ENCODE measurements at regions not wholly inside any gene's neighbourhood (a gene's known extent, or its start where the extent isn't known, plus 50 kb on each side); places are given as distances from the start of the nearest gene placed in this dataset.
"Not testable (repeated sequence)": the region's sequence is repeated elsewhere in the genome, so short reads cannot be mapped to it uniquely, and the experiment has no call there.

- DNase-seq: no peak
Measured at GRCh38 chr3:27779176-27779575, 57.1 kb upstream of the EOMES start.

DNA sequence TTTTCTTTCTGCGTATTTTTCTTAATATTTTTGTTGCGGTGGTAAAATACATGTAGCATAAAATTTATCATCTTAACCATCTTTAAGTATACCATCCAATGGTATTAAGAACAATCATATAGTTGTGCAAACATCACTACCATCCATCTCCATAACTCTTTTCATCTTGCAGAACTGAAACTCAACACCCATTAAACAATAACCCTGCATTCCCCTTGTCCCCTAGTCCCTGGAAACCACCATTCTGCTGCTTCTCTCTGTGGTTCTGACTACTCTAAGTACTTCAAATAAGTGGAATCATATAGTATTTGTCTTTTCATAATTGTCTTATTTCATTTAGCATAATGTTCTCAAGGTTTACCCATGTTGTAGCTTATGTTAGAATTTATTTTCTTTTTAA is 67.3 kb upstream of the EOMES start:
- DNase-seq: no peak

GRCh38 chr3:27791956-27792355 is 69.8 kb upstream of the EOMES start:
- no peak for DNase-seq

DNA sequence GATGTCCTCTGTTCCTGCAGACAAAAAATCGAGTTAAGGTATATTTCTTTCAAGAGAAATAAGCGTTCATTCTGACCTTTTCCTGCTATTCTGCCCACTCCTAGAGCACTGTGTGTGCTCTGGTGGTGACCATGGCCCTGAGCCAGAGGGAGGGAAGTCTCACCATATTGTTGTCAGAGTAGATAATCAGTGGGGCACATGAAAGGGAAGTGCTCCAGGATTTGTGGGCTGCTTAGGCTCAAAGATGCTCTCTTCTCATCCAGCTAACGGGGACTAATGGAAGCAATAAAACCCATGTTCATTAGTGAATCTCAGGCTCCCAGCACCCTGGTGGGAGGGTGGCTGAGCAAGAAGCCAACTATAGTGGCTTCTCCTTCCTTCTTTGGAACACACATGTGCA is 70.7 kb upstream of the EOMES start:
- DNase-seq: no peak

DNA sequence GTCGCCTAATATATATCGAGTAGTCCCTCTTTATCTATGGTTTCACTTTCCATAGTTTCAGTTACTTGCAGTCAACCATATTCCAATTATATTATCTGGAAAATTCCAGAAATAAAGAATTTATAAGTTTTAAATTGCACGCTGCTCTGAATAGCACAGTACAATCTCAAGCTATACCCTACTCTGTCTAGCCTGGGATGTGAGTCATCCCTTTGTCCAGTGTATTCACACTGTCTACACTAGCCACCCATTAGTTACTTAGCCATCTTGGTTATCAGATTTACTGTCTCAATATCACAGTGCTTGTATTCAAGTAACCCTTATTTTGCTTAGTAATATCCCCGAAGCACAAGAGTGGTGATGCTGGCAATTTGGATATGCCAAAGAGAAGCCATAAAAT is 72.1 kb upstream of the EOMES start:
- DNase-seq: no peak

GRCh38 chr3:27796365-27796875 is 74.3 kb upstream of the EOMES start:
- no peak for DNase-seq

DNA sequence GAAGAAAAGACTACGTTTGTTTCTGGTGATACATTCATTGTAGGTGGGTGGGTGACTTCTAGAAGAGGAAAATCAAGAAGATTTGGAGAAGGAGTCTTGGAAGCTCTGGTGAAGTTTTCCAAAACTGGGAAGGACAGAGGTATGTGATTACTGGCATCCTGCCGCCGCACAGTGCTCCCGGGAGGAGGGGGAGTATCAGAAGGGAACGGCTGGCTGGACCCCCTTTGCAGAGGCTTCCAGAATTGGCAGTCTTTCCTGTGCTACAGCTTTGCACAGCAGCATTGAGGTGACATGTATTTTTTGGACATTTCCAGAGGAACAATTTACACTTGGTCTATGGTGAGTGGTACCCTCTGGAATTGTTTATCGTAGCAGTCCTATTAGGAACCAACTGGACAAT is 75.7 kb upstream of the EOMES start:
- DNase-seq: no peak

DNA sequence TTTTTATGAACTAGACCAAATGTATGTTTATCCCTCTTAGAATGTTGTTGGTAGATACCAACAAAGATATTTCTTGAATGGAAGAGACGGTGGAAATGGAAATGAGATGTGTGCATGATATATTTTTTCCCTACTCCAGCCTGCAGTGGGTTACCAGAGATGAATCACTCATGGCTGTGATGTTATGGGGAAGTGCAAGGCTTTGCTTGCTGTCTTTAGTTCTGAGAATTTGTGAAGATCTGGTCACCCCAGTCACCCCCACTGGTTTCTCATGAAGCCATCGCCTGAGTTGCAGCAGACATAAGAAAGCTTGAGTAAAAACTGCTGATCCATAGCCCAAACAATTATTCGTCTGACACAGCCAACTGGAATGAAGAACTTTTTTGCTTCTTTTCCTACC is 78.1 kb upstream of the EOMES start:
- peak; percentile 5 for DNase-seq

- no peak for DNase-seq
Measured at GRCh38 chr3:27802425-27802824, 80.3 kb upstream of the EOMES start.

DNA sequence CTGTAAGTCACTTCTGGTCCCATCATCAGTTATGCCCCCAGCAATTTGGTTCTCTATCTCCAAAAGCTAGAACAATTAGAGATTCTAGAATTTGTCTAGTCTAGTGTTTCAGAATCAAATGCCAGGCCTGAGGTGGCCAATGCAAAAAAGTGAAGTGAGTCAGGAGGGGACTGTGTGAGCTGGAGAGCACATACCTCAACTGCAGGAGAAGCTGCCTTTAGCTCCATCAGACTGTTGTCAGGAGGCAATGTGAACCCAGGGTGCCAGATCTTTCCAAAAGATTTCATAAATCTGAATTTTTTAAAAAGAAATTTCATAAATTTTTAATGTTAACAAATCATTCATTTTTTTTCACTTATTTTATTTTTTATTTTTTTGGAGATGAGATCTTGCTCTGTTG is 80.7 kb upstream of the EOMES start:
- no peak for DNase-seq

GRCh38 chr3:27805282-27805681 is 83.2 kb upstream of the EOMES start:
- DNase-seq: no peak

DNA sequence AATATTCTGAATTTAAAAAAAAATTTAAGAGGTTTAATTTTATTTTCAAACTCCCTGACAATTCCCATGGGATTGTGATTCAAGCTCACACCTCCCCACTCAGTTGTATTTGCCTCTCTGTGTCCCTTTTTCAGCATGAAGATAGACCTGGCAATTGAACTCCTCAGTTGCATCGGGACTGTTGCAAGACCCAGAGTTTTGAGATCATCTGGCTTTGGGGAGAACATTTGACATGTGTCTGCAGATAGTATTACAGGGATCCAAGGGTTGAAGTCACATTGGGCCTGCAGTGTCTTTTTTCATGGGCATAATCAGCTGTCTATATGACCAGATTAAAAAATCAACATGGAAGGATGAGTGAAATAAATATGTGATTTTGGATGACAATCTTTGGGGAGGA is 91.1 kb upstream of the EOMES start:
- DNase-seq: no peak

GRCh38 chr3:27821609-27822008 is 99.5 kb upstream of the EOMES start:
- not testable (repeated sequence) for DNase-seq

- DNase-seq: no peak
Measured at GRCh38 chr3:27824312-27825200, 102.4 kb upstream of the EOMES start.

GRCh38 chr3:27826448-27826847 is 104.3 kb upstream of the EOMES start:
- no peak for DNase-seq

GRCh38 chr3:27827041-27827440 is 104.9 kb upstream of the EOMES start:
- DNase-seq: no peak

DNA sequence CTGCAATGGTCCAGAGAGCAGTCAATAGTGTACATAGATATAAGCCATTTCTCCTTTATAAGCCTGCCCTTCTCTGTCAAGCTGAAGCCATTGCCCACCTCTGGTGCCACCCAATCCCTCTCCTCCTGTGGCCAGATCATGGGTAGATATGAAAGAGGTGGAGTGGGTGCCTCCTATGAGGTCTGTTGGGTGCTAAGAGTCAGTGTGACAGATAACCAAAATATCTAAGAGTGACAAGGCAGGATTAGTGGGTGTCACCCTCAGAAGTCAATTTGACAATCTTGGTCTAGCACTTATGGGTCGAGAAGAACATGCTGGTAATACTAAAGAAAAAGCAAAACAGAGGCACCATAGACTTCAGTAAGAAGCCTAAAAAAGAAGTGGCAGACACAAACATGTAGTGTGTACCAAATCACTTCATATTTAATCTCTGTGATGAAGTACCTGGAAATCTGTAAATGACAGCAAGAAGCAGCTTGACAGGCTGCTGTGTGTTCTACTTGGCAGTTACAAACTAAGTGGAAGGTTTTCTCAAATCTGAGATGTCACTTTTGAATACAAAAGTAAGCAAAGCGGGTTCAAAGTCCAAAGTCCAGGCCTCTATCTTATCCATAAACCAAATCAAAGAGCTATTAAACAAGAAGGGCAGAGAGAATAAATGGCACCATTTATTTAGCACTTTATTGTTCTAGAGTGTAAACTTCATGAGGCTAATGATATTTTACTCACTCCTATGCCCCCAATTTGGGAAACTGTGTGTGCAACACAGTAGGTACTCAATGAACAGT is 118.9 kb upstream of the EOMES start:
- no peak for DNase-seq

DNA sequence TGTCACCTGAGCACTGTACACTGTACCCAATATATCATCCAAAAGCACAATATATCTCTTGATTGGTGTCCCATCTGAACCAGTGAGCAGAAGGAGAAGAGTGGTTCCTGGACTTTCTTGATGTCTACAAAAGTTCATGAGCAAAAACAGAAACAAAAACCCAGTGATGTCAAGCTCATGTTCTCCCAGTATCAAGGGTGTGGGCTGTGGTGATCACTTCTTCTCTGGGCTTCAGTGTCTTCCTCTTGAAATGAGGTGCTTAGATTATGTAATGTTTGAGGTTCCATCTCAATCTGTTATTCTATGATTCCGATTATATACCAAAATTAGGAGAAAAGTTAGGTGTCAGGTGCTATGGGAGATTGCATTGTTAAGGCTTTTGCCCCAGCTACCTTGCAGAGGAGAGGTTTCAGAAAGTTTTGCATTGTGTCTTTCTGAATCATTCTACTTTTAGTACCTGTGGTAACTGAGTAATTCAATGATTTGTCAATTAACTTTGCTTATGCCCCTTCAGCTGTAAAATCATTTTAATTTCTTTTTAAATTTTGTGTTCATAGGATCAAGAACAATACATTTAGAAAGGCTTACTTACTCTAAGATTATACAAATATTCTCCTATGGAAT is 122.0 kb upstream of the EOMES start:
- DNase-seq: no peak

- DNase-seq: no peak
Measured at GRCh38 chr3:27847697-27848096, 125.6 kb upstream of the EOMES start.

DNA sequence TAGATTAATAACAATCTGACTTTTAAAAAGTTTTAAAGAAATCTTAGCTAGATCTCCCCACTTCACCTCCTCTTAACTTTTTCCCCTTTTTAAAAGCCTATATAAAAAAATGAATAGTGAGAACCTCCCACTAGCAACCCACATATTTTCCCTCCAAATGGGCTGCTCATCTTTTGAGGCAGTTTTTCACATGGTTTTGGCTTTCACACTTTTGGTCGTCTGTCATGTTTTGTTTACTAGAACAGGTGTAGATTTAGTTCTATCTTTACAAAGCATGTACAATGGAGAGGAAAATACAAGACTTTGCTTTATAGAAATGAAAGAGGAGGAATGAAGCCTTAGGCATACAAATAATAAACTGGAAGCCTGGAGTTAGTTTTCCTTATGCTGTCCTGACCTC is 126.7 kb upstream of the EOMES start:
- no peak for DNase-seq

DNA sequence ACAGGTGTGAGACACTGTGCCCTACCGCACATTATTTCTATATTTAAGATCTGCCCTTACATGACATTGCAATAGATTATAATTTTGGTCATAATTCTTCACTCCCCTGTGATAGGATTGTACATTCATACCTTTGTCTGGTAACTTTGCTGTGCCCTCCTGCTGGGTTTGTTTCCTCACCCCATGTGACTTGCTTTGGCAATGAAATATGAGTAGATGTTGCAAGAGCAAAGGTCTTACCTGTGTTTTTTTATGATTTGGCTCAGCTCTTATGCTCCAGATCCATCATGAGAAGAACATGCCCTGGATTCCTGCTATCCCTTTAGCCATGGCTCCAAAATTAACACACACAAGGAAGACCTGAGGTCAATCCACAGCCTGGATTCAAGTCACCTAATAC is 137.7 kb upstream of the EOMES start:
- no peak for DNase-seq

DNA sequence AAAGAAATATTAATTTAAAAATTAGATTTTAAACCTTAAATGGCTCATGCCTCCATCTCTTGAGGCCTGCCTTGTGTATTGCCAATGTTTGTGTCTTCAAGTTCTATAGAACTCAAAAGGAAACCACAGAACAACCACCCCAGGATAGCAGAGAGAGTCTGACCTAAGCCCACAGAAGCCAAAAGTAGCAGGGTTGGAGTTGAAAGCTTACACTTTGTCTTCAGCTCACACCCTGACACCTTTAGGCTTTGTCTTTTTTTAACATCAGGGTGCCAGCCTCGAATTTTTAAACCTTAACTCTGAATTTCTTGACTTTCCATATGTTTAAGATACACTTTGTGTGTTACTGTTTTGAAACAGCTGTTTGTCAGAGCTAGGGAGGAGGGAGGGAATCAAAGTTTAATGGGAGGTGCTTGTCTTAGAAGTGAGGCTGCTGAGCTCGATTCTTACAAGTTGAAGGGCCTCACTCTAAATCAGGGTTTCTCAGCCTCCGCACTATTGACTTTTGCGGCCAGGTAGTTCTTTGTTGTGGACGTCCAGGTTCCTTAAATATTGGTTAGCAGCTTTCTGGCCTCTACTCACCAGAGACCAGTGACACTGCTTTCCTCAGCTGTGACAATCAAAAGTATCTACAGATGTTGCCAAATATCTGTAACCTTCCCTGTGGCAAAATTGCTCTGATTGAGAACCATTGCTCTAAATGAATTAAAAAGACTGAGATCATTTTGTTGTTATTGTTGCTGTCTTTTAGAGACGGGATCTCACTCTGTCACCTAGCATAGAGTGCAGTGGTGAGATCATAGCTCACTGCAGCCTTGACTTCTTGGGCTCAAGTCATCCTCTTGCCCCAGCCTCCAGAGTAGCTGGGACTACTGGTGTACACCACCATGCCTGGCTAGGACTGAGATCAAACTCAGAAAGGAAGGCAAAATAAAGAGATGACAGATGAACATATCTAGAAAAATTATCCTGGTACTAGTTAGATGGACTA is 139.2 kb upstream of the EOMES start:
- DNase-seq: no peak

Measured in fibroblast of upper back skin (primary cell).